SIG-M5 (cell line): ENCODE measurements at regions not wholly inside any gene's neighbourhood (a gene's known extent, or its start where the extent isn't known, plus 50 kb on each side); places are given as distances from the start of the nearest gene placed in this dataset.

Experiments used
- DNase-seq: peaks from one replicate; lab custom pipeline; 2025; lab: John Stamatoyannopoulos, UW

GRCh38 chr20:48178633-48179032, 393.4 kb upstream of the SULF2 start:
- no peak for DNase-seq

- no peak for DNase-seq
Measured at GRCh38 chr20:48177058-48177457, 391.8 kb upstream of the SULF2 start.

GRCh38 chr20:48176139-48176538, 390.9 kb upstream of the SULF2 start:
- DNase-seq, result no peak

- DNase-seq, result no peak
Measured at GRCh38 chr20:48175261-48175660, 390.0 kb upstream of the SULF2 start.

GRCh38 chr20:48172357-48172702, 387.0 kb upstream of the SULF2 start:
- no peak for DNase-seq

GRCh38 chr20:48171626-48172356, 386.5 kb upstream of the SULF2 start:
- no peak for DNase-seq

GRCh38 chr20:48171071-48171470, 385.8 kb upstream of the SULF2 start:
- DNase-seq, result no peak

GRCh38 chr20:48170625-48171024, 385.3 kb upstream of the SULF2 start:
- DNase-seq, result no peak

GRCh38 chr20:48169650-48170225, 384.5 kb upstream of the SULF2 start:
- no peak for DNase-seq

GRCh38 chr20:48166082-48166835, 381.0 kb upstream of the SULF2 start:
- DNase-seq, result no peak

GRCh38 chr20:48165401-48165685, 380.1 kb upstream of the SULF2 start:
- DNase-seq, result no peak

GRCh38 chr20:48164566-48165400, 379.5 kb upstream of the SULF2 start:
- DNase-seq, result no peak

GRCh38 chr20:48164034-48164433, 378.8 kb upstream of the SULF2 start:
- no peak for DNase-seq

- DNase-seq, result no peak
Measured at GRCh38 chr20:48163505-48163904, 378.2 kb upstream of the SULF2 start.

GRCh38 chr20:48162621-48163020, 377.3 kb upstream of the SULF2 start:
- DNase-seq, result no peak

- DNase-seq, result no peak
Measured at GRCh38 chr20:48159145-48160008, 374.1 kb upstream of the SULF2 start.

GRCh38 chr20:48158014-48158413, 372.7 kb upstream of the SULF2 start:
- DNase-seq, result no peak

- no peak for DNase-seq
Measured at GRCh38 chr20:48156951-48157700, 371.8 kb upstream of the SULF2 start.

- no peak for DNase-seq
Measured at GRCh38 chr20:48156521-48156920, 371.2 kb upstream of the SULF2 start.

- DNase-seq, result no peak
Measured at GRCh38 chr20:48155268-48155667, 370.0 kb upstream of the SULF2 start.
